GM19463 (cell line): ENCODE measurements at regions not wholly inside any gene's neighbourhood (a gene's known extent, or its start where the extent isn't known, plus 50 kb on each side); places are given as distances from the start of the nearest gene placed in this dataset.

ENCODE experiments used
- ATAC-seq: cut with Tn5 transposase; IDR thresholded peaks from one replicate; pipeline ENCODE4 v1.9.1; 2021; ENCODE audit warnings: mild to moderate bottlenecking, moderate library complexity; ENCODE audit not compliant: unreplicated experiment

GRCh38 chr2:181766129-181766528 is 85.8 kb upstream of the NEUROD1 start:
- no peak for ATAC-seq

DNA sequence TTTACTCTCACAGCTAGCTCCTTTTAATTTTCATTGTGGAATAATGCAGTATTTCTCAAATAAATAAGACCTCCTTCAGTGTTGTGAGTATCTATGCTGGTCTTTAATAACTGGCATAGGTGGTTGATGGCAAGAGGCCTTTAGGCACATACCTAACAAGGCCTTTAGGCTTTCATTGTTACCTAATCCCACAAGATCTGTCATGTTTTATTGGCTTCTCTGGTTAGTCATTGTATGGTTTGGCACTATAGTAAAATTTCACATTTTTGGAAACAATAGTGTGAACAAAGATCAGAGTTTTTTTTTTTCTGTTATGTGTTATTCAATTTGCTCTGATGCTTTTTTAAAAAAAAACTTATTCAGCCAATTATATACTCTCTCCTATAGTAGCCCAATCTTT is 89.8 kb upstream of the NEUROD1 start:
- ATAC-seq, result no peak

- ATAC-seq, result no peak
Observed at GRCh38 chr2:181771356-181771755, 91.0 kb upstream of the NEUROD1 start.

DNA sequence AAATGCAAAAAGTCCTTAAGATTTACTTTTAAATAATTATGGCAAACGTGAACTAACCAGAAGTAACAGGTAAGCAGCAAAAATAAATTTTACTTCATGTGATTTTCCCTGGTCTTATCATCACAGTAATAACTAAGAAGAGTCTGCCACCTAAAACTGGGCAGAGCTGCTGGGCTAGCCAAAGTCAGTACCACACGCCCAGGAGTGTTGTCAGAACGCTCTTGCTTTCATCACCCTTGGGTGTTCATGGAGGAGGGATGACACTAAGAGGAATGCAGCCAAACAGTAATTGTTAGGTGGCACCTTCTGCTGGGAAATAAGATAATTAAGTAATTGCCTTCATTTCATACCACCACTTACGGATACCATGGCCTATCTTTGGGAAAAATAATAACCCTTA is 92.0 kb upstream of the NEUROD1 start:
- ATAC-seq, result no peak

DNA sequence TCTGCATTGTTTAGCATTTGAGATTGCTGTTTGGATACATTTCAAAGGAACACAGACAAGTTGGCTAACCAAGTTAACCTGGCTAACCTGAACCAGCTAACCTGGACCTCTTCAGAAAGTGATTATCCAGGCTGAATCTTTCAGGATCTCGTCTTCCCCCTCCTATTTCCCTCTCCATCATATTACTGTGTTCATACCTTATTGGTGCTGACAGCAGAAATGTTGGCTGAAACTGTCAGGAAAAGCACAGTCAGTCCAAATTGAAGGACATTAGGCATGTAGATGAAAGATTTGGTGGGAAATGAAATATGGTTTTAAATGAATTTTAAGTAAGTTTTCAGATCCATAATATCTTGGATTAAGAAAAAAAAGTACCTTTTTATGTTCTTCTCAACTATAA is 92.5 kb upstream of the NEUROD1 start:
- ATAC-seq, result no peak

DNA sequence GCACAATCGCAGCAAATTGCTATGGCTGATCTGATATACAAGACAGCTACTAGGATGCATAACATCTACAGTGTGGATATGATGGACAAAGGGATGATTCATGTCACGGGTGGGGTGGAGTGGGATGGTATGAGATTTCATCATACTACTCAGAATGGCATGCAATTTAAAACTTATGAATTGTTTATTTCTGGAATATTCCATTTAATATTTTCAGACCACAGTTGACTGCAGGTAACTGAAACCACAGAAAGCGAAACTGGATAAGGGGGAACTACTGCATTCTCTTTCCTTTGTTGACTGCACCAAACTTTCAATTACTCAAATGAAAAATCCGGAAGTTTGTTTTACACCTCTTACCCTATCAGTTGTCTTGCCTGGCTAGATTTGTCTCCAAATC is 94.4 kb upstream of the NEUROD1 start:
- peak; percentile 40 for ATAC-seq

DNA sequence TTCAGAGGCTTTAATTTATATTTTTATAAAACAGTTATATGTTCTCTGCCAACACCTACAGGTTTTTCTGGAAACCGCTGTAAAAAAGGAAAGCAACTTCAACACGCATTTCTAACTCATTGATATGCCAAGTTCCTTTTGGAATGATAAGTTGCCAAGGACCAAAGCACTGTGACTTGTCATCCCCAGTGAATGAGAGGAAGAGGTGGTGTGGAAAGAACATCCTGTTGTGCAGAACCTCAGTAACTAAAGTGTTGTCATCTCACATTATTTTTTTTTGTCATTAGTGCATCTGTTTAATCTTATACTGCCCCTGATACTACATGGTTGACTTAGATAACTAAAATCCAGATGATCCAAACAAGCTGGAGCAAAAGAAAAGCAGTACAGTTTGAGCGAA is 96.0 kb upstream of the NEUROD1 start:
- ATAC-seq, result no peak

DNA sequence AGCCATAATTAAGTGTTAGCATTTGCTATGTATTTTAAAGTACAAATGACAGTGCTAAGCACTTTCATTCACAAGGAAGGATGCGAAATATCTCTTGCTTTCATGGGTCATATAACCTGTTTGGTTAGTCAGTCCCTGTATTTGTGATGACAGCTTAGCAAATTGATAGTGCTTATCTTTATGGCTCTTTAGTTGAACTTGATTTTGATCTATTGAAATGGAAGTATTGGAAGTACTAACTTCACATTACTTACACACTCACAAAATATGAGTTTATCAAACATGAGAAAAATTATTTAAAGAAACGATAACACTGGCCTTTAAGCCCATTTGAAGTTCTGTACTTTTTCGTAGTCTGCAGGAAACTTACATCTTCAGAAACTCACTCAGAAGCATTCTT is 97.4 kb upstream of the NEUROD1 start:
- no peak for ATAC-seq

DNA sequence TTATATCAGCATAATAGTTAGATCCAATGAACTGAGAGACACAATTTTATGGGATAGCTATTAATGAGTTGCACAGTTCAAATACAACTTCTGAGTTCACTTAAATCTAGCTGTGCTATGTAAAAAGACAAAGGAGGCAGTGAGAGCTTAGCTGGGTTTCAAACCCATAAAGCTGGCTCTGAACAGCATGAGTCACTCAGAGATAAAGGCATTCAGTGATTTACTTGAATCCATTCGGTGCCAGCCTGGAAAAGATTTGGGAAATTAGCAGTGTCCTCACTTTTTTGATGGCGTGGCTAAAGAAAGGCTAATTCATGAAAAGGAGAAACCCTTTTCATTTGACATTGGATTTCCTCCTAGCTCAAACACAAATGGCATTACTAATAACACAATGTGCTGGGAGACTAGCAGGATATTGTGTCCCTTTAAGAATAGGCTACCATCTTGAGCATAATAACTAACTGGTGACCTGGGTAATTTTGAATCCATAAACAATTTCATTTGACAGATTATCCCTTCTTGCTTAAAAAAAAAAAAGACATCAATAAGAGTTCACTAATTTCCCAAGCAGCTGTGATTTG is 98.4 kb upstream of the NEUROD1 start:
- ATAC-seq, result no peak

- ATAC-seq, result peak; percentile 40
Observed at GRCh38 chr2:181779288-181780021, 99.1 kb upstream of the NEUROD1 start.

DNA sequence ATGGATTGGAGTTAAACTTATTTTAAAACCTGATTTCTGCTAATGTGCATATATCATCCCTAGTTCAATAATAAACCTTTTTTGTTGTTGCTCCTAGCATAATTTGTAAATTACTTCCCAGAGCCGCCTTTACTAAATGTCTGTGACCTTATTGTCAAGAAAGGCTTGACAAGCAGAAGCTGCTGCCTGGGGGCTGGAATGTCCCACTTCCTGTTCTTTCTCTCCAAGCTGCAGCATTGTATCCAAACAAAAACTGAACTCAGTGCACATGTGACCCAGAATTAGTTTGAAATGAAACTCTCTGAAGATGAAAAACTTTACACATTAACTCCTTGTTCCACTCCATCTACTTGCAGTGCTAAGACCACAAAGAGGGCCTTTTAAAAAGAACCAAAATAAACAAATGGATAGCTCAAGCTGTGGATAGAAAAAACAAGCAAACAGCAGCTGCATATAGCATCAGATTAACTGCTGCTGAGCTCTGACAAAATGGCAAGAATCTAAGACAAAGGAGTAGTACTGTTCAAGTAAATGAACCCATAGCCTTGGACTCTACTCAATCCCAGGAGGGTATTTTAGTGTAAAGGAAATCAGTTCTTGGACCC is 99.8 kb upstream of the NEUROD1 start:
- peak; percentile 69 for ATAC-seq

GRCh38 chr2:181780657-181781056 is 100.3 kb upstream of the NEUROD1 start:
- peak; percentile 15 for ATAC-seq

- peak; percentile 35 for ATAC-seq
Observed at GRCh38 chr2:181781078-181781786, 100.9 kb upstream of the NEUROD1 start.

DNA sequence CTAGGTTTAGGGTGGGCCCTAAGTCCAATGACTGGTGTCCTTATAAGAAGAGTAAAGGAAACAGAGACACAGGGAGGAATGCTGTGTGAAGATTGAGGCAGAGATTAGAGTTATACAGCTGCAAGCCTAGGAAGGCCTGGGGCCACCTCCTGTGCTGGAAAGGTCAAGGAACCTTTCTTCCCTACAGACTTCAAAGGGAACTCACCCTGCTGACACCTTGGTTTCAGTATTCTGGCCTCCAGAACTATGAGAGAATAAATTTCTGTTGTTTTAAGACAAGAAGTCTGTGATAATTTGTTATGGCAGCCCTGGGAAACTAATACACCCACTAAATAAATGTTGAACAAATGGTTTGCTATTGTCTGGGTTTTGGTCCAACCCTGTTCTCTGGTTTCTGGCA is 102.3 kb upstream of the NEUROD1 start:
- no peak for ATAC-seq

- ATAC-seq, result no peak
Observed at GRCh38 chr2:181784556-181784955, 104.2 kb upstream of the NEUROD1 start.

DNA sequence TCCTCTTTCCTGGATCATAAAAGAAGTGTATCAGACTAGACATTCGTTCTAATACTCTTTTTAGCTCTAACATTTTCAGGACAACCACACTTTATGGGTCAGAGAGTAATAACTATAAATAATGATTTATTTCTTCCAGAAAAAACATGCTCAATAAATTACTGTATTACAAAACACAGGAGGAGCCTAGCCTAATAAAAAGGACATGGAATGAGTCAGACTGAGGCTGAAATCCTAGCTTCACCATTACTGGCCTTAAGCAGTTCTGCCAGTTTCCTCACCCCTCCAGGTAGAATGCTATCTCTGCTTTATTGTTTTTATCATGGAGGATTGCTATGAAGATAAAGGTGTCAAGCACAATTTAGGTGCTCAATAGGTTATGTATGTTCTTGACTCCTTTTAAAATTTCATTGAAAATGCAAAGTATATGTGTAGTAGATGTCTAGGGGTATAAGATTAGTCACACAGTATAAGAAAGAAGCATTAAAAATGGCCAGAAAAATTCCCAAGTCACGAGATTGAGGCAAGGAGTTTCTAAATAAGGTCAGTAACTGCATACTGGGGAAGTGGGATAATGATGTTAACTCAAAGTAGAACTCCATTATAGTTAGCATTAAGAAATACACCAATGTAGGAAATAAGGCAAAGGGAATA is 105.5 kb upstream of the NEUROD1 start:
- no peak for ATAC-seq

DNA sequence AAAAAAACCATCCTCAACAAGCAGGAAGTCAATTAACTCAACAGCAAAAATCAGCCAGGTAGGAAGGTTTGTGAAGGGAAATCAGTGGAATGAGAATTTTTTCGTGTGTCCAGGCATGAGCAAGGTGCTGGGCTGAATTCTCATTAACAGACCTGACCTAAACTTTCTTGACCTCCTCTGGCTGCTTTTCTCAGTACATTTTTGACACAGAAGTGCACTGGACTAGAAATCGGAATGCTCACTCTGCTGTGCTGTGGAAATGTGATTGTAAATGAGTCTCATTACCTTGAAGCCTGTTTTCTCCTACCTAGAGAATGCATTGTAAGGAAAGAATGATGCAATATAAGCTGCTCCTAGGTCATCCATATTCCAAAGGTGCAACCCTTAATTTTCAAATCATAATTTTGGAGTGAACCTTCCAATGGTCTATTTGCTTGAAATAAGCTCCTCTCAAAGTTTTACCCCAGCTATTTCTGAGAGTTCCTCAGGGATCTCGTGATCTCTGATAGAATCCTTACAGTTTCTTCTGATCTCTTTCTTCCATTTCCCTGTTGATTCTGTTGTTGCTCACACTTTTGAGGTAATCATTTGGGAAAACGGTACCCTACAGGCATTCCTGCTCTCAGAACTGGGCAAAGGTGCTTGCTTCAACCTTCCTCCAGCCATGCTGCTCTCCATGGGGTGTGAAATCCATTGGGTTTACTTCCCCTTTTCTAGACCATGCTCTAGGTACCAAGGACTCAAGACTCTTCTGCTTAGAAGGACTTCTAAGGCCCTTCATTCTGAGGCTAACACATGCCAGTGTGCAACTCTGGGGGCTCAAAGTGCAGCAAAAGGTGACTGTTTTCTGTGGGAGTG is 104.9 kb upstream of the ITPRID2 start:
- ATAC-seq, result no peak

DNA sequence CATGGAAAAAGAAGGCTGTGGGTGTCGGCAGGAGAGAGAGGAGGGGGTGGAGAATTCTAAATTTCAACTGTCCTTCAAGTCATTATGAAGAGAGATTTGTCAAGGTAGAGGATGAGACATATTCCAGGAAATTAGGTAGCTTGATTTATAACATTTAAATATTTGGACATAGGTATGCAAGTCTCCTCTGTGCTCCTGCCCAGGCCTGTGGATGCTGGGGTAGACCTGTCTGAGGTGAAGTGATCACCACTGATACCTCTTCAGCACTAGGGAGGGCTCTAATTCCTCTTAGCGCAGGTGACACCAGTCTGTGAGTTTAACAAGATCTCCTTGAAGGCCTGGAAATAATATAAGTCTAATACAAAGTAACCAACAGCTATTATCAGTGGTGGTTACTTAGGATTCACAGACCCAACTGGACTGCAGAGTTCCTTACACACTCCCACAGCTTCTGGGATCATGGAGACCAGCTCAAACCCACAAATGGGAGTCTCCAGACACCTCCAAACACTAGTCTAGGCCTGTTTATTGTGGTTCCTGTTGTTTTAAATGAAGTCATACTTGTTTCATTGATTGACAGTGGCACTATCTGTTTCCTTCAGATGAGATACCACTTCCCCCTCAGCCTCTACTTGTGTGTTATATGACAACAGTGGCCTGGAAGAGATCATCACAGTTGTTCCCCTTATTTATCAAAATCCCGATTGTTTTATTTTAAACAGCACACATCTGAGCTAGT is 104.1 kb upstream of the ITPRID2 start:
- ATAC-seq, result no peak

GRCh38 chr2:181788897-181789555 is 102.5 kb upstream of the ITPRID2 start:
- ATAC-seq, result no peak
